OCI-LY1 (cell line): ENCODE measurements at regions not wholly inside any gene's neighbourhood (a gene's known extent, or its start where the extent isn't known, plus 50 kb on each side); places are given as distances from the start of the nearest gene placed in this dataset.

Experiments used
- EZH2 ChIP-seq: fragments of 200-600 bp; sonication (generic), shearing (Covaris generic); IDR thresholded peaks from 2 replicates; pipeline ENCODE4 v1.8.0; 2017; ENCODE audit warnings: borderline replicate concordance, mixed run types, mild to moderate bottlenecking, antibody characterized with exemption, low read length, moderate library complexity, mixed read lengths
- TF ChIP-seq, protein P1 (sequence below): fragments of 200-600 bp; sonication (generic), shearing (Covaris generic); IDR thresholded peaks from 2 replicates; pipeline ENCODE4 v1.5.1; 2017; ENCODE audit warnings: mild to moderate bottlenecking, antibody characterized with exemption, low read length, moderate library complexity, mixed read lengths

DNA sequence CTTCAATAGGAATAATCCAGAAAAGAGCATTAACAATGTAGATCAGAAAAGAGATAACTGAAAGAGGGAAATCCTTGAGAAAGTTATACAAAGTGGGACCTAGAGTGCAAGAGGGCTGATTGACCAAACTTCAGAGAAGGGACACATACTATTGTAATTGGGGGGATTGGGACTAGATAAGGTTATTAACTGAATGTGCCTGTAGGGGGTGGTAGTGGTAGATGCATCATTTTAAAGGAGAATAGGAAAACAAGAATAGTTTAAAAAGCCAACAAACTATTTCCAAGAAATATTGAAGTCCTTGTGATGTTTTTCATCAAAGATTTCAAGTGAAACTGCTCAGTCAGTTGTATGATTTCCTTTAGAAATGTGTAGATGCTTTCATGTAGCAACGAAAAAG lies 468.5 kb downstream of the TAF11L14 start:
- TF ChIP-seq, protein P1, sequence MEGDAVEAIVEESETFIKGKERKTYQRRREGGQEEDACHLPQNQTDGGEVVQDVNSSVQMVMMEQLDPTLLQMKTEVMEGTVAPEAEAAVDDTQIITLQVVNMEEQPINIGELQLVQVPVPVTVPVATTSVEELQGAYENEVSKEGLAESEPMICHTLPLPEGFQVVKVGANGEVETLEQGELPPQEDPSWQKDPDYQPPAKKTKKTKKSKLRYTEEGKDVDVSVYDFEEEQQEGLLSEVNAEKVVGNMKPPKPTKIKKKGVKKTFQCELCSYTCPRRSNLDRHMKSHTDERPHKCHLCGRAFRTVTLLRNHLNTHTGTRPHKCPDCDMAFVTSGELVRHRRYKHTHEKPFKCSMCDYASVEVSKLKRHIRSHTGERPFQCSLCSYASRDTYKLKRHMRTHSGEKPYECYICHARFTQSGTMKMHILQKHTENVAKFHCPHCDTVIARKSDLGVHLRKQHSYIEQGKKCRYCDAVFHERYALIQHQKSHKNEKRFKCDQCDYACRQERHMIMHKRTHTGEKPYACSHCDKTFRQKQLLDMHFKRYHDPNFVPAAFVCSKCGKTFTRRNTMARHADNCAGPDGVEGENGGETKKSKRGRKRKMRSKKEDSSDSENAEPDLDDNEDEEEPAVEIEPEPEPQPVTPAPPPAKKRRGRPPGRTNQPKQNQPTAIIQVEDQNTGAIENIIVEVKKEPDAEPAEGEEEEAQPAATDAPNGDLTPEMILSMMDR: peak; percentile 34; the same call in 1 of the 2 replicates
- TF ChIP-seq EZH2: no peak
